HG02678 (cell line): ENCODE measurements at regions not wholly inside any gene's neighbourhood (a gene's known extent, or its start where the extent isn't known, plus 50 kb on each side); places are given as distances from the start of the nearest gene placed in this dataset.

Experiments
- ATAC-seq: cut with Tn5 transposase; IDR thresholded peaks from one replicate; pipeline ENCODE4 v1.9.1; 2021; ENCODE audit warnings: mild to moderate bottlenecking, moderate library complexity; ENCODE audit not compliant: unreplicated experiment

- no peak for ATAC-seq
Measured at GRCh38 chr5:93279296-93279963, 301.6 kb downstream of the NR2F1-AS1 start.

DNA sequence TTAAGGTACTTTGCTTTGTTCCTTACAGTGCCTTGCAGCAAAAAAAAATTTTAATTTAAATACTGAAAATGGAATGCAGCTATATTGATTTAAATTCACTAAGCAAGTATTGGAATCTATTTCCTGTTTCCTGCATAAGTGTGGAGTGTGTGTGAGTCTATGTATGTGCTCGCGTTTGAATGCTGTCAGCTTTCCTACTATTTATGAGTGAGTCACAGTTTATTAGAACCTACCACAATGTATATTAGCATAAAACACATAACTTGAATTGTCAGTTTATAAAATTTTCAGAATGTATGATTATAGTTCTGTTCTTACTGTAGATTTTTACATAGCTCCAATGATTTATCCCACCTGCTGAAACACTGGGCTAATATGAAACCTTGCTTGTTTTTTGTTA is 302.1 kb downstream of the NR2F1-AS1 start:
- ATAC-seq: no peak

DNA sequence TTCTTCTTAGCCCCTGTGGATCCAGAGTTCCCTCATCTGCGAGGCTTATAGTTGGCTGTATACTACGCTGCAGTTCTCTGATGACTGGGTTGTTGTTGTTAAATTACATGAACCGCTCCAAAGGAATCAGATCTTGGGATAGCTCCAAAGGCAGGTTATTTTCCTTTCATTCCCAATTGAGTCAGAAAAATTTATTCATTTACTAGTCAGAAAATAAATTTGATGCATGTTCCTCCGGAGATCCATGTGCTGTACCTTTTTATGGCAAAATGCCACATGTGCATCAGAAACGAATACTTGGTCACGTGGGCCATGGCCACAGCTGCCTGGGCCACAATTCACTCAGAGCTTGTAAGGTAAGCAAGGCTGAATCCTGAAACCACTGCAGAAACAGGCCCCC is 304.0 kb downstream of the NR2F1-AS1 start:
- no peak for ATAC-seq

- no peak for ATAC-seq
Measured at GRCh38 chr5:93275376-93275775, 305.6 kb downstream of the NR2F1-AS1 start.

DNA sequence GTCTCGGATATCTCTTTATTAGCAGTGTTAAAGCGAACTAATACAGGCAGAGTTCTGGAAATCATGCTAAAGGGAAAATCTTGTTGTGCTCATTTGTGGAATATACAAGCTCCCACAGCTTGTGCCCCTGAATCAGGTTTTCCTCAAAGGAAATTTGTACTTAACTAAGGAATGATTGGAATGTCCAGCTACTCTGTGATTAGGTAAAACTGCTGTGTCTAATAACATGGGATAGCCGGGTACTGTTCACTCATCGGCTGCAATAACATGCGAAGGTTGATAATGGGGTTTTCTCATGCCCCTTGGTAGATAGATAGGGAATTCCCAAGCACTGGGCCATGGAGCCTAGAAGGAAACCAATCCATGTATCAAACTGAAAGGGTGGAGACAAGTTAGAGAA is 306.7 kb downstream of the NR2F1-AS1 start:
- no peak for ATAC-seq

DNA sequence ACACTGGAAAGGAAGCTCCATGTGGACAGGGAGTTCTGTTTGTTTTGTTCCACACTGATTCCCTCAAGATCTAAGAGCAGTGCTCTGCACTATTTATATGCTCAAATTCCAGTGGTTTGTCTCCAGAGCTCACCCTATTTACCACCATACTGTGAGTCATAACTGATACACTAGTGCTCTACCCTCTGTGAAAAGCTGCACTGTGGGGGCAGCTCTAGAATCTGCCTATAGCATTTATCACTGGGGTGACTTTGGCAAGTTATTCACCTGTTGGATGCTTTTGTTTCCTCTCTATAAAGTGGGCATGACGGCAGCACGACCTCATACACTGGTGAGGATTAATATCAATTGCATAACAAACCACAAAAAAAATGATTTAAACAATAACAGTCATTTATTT is 307.8 kb downstream of the NR2F1-AS1 start:
- ATAC-seq: no peak

- ATAC-seq: no peak
Measured at GRCh38 chr5:93272108-93272507, 308.9 kb downstream of the NR2F1-AS1 start.

- no peak for ATAC-seq
Measured at GRCh38 chr5:93267736-93268135, 313.3 kb downstream of the NR2F1-AS1 start.

DNA sequence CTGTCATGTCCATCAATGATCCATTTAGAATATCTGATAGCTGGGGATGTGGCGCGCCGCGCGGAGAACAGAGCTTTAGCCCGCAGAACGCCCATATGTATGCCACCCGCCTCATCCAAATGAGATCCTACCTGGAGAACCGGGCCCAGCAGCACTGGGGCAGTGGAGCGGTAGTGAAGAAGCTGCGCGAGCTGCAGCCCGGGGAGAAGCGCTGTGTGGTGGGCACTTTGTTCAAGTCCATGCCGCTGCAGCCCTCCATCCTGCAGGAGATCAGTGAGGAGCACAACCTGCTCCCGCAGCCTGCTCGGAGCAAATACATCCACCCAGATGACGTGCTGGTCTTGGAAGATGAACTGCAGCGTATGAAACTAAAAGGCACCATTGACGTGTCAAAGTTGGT is 313.7 kb downstream of the NR2F1-AS1 start:
- ATAC-seq: no peak

DNA sequence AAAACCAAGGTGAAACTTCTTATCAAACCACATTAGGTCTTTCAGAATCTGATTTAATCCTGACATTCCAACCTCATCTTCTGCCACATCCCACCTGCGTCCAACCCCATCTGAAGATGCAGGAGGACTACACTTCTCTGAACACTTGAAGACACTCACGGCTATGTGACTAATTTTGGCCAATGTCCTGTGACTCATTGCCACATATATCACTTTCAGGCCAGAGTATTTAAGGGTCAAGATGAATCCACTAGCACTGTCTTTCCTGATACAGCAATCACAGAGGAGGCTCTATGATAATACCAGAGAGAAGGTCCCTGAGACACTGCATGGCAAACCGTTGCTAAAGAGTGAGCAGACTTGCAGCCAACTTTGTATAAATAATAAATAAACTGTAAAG is 323.4 kb downstream of the NR2F1-AS1 start:
- ATAC-seq: no peak

DNA sequence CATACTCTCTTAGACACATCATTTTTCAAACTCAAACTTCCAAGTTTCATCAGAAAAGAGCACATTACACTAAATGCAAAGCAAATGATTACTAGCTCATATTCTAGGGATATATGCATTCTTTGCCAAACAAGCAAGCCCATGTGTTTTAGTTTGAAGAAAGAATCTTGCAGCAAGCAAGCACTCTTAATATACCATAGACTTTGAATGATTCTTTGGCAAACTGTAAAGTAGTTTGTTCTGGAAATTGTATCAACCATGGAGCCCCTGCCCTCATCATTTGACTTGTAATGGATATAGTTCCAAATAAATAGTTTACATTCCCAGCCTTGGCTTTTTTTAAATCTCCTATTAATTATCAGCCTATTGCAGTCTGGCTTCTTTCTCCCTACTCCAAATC is 325.2 kb downstream of the NR2F1-AS1 start:
- no peak for ATAC-seq

- ATAC-seq: no peak
Measured at GRCh38 chr5:93252165-93252564, 328.9 kb downstream of the NR2F1-AS1 start.

- ATAC-seq: no peak
Measured at GRCh38 chr5:93251347-93251746, 329.7 kb downstream of the NR2F1-AS1 start.

GRCh38 chr5:93250424-93250823 is 330.6 kb downstream of the NR2F1-AS1 start:
- ATAC-seq: no peak

GRCh38 chr5:93249651-93250289 is 331.2 kb downstream of the NR2F1-AS1 start:
- no peak for ATAC-seq

DNA sequence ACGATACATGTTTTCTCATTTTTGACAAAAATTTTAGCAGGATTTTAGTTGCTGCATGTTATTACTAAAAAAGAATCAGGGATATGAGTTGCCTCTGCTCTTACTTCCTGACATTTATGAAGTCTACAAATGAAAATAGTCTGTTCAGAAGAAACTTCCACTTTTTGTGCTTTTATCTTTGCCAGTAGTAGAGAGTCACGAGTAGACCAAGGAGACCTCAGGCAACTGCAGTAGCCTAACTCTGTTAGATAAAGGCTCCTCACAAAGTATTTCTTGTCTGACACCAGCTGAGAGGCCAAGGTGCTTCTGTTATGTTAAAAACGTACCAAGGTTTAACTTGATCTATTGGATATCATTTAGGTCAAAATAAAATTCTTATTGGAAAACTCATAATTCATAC is 333.9 kb downstream of the NR2F1-AS1 start:
- no peak for ATAC-seq

- ATAC-seq: no peak
Measured at GRCh38 chr5:93246090-93246855, 334.7 kb downstream of the NR2F1-AS1 start.

DNA sequence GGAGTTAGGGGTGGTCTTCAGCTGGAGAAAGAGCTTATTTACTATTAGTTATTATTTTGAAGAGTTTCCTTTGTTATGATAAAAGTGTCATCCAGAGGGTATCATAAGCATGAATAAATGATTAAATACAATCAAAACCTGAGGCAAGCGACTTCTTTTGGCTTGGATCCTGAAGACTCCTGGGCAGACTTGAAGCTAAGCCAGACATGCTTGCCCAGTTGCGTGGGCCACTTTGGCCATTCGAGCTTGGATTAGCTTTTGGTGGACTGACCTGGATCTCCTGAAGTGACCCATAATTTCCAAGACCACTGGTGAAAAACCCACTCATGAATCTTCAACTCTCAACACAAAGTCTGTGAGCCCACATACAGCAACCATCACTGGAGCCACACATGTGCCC is 335.8 kb downstream of the NR2F1-AS1 start:
- ATAC-seq: no peak

DNA sequence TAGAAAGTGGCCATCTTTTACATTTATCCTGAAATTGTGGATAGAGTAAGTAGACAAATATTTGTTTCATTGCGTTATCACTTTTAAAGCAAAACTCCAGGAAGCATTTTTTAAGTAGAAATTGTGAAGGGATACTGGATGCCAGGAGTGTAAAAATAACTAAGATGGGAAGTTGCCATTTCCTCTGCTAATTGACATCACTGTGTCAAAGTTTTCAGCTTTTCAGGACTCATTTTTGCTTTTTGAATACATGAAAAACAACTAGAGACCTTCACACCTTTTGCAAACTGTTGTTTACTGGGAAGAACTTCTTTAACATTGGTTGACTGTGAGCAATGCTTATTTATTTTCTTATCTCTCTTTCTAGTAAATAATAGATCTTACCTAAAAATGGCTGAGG is 337.5 kb downstream of the NR2F1-AS1 start:
- ATAC-seq: no peak

DNA sequence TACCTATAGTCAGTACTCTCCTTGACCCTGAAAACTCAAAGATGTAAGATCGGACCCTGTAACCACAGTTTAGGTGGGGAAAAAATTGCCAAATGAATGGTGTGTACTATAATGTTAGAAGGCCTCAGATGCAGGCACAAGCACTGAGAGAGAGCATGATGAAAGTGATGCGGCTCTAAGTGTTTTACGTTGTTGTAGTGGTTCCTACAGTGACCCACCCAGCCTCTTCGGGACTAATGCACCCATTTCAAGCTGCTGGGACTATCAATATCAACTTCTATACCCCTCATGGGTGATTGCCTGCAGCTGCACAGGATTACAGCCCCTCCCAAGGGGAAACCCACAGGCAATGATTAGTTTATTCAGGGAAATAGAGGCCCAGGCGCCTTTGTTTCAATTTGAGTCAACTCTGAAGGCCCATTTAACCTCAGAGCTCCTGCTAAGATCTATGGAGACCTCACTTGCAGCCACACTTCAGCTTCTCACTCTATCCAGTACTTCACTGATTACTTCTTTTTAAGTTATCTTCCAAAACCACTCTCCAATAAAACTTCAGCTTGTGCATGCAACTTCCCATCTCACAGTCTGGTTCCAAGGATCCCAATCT is 340.7 kb downstream of the NR2F1-AS1 start:
- no peak for ATAC-seq

DNA sequence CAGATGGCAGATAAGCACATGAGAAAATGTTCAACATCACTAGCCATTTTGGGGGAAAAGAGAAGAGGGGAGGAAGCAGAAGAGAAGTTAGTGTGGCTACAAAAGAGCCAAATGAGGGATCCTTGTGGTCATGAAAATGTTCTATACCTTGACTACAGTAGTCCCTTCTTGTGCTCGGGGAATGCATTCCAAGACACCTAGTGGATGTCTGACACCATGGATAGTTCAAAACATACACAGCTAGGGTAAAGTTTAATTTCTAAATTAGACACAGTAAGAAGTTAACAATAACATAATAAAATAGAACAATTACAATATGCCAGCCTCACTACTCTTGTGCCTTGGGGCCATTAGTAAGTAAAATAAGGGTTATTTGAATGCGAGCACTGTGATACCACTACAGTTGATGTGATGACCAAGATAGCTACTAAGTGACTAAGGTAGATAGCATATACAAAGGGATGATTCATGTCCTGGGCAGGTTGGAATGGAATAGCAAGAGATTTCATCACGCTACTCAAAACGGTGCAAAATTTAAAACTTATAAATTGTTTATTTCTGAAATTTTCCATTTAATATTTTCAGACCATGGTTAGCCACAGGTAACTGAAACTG is 344.1 kb downstream of the NR2F1-AS1 start:
- no peak for ATAC-seq
